ENCODE measurements at regions not wholly inside any gene's neighbourhood (a gene's known extent, or its start where the extent isn't known, plus 50 kb on each side); places are given as distances from the start of the nearest gene placed in this dataset.
A peak's percentile ranks its signal among the peaks of the same experiment; 100 is the strongest.

DNA sequence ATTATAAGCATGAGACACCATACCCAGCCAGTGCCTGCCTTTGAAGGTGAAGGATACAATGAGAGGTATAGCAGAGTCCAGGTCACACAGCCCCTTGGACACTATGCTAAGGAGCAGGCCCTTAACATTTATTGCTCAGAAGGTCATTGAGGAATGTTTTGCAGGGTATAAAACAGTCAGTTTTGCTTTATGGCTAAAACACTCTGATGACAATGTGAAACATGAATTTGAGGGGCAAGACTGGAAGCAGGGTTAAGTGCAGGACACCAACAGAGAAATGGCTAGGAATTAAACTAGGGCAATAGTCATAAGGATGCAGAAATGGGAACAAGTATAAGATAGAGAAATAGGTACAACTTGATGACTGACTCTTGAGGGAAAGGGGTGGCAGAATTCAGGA is 141.1 kb downstream of the METTL4 start:
- no peak overlapping the region for H3K4me3 ChIP-seq (ENCODE audit: low read depth, low read length)
- H3K27ac ChIP-seq = no peak overlapping the region
- DNase-seq = no peak
- no peaks in the 10 kb centered on the region for H3K27me3 ChIP-seq (replicated peaks)
- in situ Hi-C loops (cut with HindIII; ENCODE audit: low pct_ligation_motif_present, low sequenced_read_pairs) = no loop called here
- TF ChIP-seq, protein P1, sequence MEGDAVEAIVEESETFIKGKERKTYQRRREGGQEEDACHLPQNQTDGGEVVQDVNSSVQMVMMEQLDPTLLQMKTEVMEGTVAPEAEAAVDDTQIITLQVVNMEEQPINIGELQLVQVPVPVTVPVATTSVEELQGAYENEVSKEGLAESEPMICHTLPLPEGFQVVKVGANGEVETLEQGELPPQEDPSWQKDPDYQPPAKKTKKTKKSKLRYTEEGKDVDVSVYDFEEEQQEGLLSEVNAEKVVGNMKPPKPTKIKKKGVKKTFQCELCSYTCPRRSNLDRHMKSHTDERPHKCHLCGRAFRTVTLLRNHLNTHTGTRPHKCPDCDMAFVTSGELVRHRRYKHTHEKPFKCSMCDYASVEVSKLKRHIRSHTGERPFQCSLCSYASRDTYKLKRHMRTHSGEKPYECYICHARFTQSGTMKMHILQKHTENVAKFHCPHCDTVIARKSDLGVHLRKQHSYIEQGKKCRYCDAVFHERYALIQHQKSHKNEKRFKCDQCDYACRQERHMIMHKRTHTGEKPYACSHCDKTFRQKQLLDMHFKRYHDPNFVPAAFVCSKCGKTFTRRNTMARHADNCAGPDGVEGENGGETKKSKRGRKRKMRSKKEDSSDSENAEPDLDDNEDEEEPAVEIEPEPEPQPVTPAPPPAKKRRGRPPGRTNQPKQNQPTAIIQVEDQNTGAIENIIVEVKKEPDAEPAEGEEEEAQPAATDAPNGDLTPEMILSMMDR (IDR thresholded peaks at IDR 0.05; ENCODE audit: low read depth, low read length, missing control alignments) = no peak
- H3K36me3 ChIP-seq (replicated peaks) = no peaks in the 10 kb centered on the region

DNA sequence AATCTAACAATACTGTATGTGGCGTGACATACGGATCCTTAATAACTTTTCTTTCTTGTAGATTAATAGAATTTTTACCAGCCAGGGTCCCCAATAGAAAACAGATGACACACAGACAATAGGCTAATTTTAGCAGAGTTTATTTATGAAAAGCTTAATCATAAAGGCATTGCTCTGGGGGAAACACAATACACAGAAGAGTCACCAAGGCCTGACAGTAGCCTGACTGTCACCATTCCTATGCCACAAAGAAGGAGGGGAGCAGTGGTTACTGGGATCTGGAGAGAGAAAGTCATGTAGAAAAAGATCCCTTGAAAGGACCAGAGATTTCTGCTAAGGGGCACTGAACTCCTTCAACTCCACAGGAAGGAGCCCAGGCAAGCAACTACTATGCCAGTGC is 139.5 kb downstream of the METTL4 start:
- H3K36me3 ChIP-seq (replicated peaks) = no peaks in the 10 kb centered on the region
- no peak overlapping the region for H3K27ac ChIP-seq
- no peak for DNase-seq
- in situ Hi-C loops (cut with HindIII; ENCODE audit: low pct_ligation_motif_present, low sequenced_read_pairs) = no loop called here
- H3K27me3 ChIP-seq (replicated peaks) = no peaks in the 10 kb centered on the region
- H3K4me3 ChIP-seq (ENCODE audit: low read depth, low read length) = no peak overlapping the region
- TF ChIP-seq, protein P1 (IDR thresholded peaks at IDR 0.05; ENCODE audit: low read depth, low read length, missing control alignments) = no peak

DNA sequence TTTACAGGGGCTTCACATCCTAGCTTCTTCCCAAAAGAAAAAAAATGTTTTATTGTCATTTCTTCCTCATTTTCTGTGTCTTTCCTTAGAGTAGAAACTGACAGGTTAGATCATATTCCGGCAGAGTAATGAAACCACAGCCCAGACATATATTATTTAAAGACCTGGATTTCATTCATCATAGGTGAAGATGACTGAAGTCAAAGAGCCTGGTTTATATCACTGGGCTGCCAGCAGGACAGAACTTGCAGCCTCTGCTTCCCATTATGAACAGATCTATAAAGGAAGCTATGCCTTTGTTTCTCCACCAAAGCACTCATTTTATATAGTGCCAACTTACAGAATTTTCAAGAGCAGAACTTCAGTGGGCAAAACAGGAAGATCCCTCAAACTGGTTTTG is 137.9 kb downstream of the METTL4 start:
- H3K27me3 ChIP-seq (replicated peaks) = no peaks in the 10 kb centered on the region
- H3K27ac ChIP-seq = no peak overlapping the region
- no peak overlapping the region for H3K4me3 ChIP-seq (ENCODE audit: low read depth, low read length)
- no peaks in the 10 kb centered on the region for H3K36me3 ChIP-seq (replicated peaks)
- in situ Hi-C loops (cut with HindIII; ENCODE audit: low pct_ligation_motif_present, low sequenced_read_pairs) = no loop called here
- TF ChIP-seq, protein P1 (IDR thresholded peaks at IDR 0.05; ENCODE audit: low read depth, low read length, missing control alignments) = no peak
- DNase-seq = no peak

DNA sequence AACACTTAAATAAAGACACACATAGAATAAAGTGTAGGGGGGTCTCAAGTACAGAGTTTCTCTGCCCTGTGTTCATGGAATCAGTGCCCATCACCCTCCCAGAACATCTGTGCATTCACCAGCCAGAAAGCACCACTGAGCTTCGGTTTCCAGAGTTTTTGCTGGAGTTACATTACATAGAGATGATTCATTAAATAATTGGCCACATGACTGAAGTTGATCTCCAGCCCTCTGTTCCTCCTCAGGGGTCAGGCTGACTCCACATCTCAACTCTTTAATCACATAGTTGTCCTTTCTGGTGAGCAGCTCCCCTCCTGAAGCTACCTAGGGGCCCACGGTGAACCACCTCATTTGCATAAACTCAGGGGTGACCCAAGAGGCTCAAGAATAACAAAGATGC is 129.8 kb downstream of the METTL4 start:
- H3K27me3 ChIP-seq (replicated peaks) = no peaks in the 10 kb centered on the region
- DNase-seq = peak; percentile 65
- in situ Hi-C loops (cut with HindIII; ENCODE audit: low pct_ligation_motif_present, low sequenced_read_pairs) = no loop called here
- H3K27ac ChIP-seq = peak overlapping the region; percentile 77
- TF ChIP-seq, protein P1 (IDR thresholded peaks at IDR 0.05; ENCODE audit: low read depth, low read length, missing control alignments) = no peak
- no peaks in the 10 kb centered on the region for H3K36me3 ChIP-seq (replicated peaks)
- no peak overlapping the region for H3K4me3 ChIP-seq (ENCODE audit: low read depth, low read length)

DNA sequence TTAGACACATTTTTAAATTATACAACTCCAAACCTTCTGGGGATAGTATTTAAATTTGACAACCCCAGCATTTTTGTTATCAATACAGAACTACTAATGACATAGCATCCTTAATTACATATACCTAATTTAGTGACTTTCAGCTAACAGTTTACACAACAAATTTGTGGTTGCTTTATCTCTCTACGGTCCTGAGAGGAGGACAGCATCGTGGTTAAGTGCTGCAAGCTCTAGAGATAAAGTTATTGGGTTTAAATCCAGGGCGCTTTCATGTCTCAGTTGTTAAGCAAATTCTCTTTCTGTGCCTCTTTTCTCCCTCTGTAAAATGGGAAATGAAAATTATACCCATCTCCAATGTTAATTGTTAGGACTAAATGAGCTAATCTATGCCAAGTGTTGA is 129.3 kb downstream of the METTL4 start:
- DNase-seq = no peak
- peak overlapping the region; percentile 77 for H3K27ac ChIP-seq
- no peaks in the 10 kb centered on the region for H3K36me3 ChIP-seq (replicated peaks)
- in situ Hi-C loops (cut with HindIII; ENCODE audit: low pct_ligation_motif_present, low sequenced_read_pairs) = no loop called here
- H3K27me3 ChIP-seq (replicated peaks) = no peaks in the 10 kb centered on the region
- TF ChIP-seq, protein P1 (IDR thresholded peaks at IDR 0.05; ENCODE audit: low read depth, low read length, missing control alignments) = no peak
- H3K4me3 ChIP-seq (ENCODE audit: low read depth, low read length) = no peak overlapping the region

DNA sequence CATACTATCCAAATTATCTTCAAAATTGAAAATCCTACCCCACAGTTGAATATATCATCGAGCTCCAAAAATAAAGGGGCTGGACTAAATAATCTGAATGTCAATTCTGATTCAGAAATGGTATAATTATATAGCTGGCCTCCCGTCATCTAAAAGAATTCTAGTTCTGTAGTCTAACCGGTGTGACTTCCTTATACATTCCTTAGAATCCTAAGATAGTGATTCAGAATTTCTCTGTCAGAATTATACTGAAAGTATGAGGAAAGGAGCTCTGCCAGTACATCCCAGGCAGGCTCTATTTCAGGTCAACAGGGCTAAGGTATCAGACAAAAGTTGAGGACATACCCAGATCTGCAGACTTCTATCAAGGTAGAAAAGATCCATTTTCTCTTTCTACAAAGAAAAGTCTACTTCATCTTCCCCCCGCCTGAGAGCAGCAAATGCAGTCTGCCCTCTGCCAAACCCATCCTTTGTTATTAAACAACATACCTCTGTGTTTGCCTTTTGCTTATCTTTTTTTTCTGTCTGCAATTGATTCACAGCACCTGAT is 128.5 kb downstream of the METTL4 start:
- DNase-seq = no peak
- TF ChIP-seq, protein P1 (IDR thresholded peaks at IDR 0.05; ENCODE audit: low read depth, low read length, missing control alignments) = no peak
- in situ Hi-C loops (cut with HindIII; ENCODE audit: low pct_ligation_motif_present, low sequenced_read_pairs) = no loop called here
- Histone ChIP-seq H3K27ac (peak overlapping the region; percentile 27), H3K4me3 (ENCODE audit: low read depth, low read length) (no peak overlapping the region), H3K36me3 (replicated peaks) (no peaks in the 10 kb centered on the region), H3K27me3 (replicated peaks) (no peaks in the 10 kb centered on the region)
